IMR-90 (cell line): ENCODE measurements at regions not wholly inside any gene's neighbourhood (a gene's known extent, or its start where the extent isn't known, plus 50 kb on each side); places are given as distances from the start of the nearest gene placed in this dataset.

ENCODE experiments used
- ATAC-seq: fragments of 200-7000 bp; cut with Tn5 transposase; 2 replicates; pipeline ENCODE4 v1.9.1; 2020; ENCODE audit warnings: low read depth, mild to moderate bottlenecking, moderate library complexity
- BruUV-seq: library from RNA; stranded (reverse); fragments of 400-500 nt; replicated peaks from 2 replicates; lab custom pipeline; 2021; lab: Mats Ljungman, UMichigan
- CTCF ChIA-PET: fragments of 300-600 bp; formaldehyde crosslinking; extraction: SDS; loops from one replicate; lab custom pipeline; 2021; ENCODE audit warnings: antibody characterized with exemption; lab: Yijun Ruan, JAX
- POLR2A ChIA-PET: fragments of 300-600 bp; sonication (Branson Sonifier 250); formaldehyde crosslinking; loops from one replicate; lab custom pipeline; 2022; ENCODE audit warnings: antibody characterized with exemption; ENCODE audit not compliant: unreplicated experiment; lab: Charles Lee
- DNase-seq: peaks from one replicate; pipeline ENCODE4 v3.0.0; 2013
- H2AFZ ChIP-seq: replicated peaks from 2 replicates; pipeline ENCODE3; 2013; ENCODE audit warnings: low read length, mild to moderate bottlenecking; ENCODE audit not compliant: poor library complexity
- H2AK5ac ChIP-seq: 2 replicates; pipeline ENCODE4 v1.6.1; 2013; ENCODE audit warnings: low read depth, low read length, inconsistent platforms
- H2AK9ac ChIP-seq: replicated peaks from 2 replicates; pipeline ENCODE3; 2013; ENCODE audit warnings: mild to moderate bottlenecking, low read depth, low read length, moderate library complexity; ENCODE audit not compliant: poor library complexity
- H2BK120ac ChIP-seq: 2 replicates; pipeline ENCODE4 v1.6.1; 2013; ENCODE audit warnings: low read depth, low read length, inconsistent platforms
- H2BK15ac ChIP-seq: 3 replicates; pipeline ENCODE4 v1.6.1; 2013; ENCODE audit warnings: low read depth, low read length, inconsistent platforms
- H2BK20ac ChIP-seq: 2 replicates; pipeline ENCODE4 v1.6.1; 2013; ENCODE audit warnings: low read depth, mild to moderate bottlenecking, inconsistent platforms, low read length, moderate library complexity
- H2BK5ac ChIP-seq: 2 replicates; pipeline ENCODE4 v1.6.1; 2013; ENCODE audit warnings: mild to moderate bottlenecking, low read depth, low read length, inconsistent platforms; ENCODE audit not compliant: poor library complexity, severe bottlenecking
- H3K14ac ChIP-seq: replicated peaks from 2 replicates; pipeline ENCODE4 v1.6.1; 2013; ENCODE audit warnings: low read depth, low read length, inconsistent platforms
- H3K18ac ChIP-seq: 2 replicates; pipeline ENCODE4 v1.6.1; 2013; ENCODE audit warnings: low read depth, low read length, control low read depth
- H3K23ac ChIP-seq: 2 replicates; pipeline ENCODE4 v1.6.1; 2013; ENCODE audit warnings: low read depth, low read length, inconsistent platforms
- H3K27ac ChIP-seq: 2 replicates; pipeline ENCODE4 v1.5.1; 2013; ENCODE audit warnings: mild to moderate bottlenecking, control low read depth, low read length; ENCODE audit not compliant: insufficient read depth
- H3K27me3 ChIP-seq: 2 replicates; pipeline ENCODE4 v1.6.1; 2013; ENCODE audit warnings: low read length; ENCODE audit not compliant: control insufficient read depth, insufficient read depth
- H3K36me3 ChIP-seq: 2 replicates; pipeline ENCODE4 v1.6.1; 2013; ENCODE audit warnings: low read length, mixed read lengths; ENCODE audit not compliant: control insufficient read depth, insufficient read depth
- H3K4ac ChIP-seq: 2 replicates; pipeline ENCODE4 v1.6.1; 2013; ENCODE audit warnings: low read depth, low read length, inconsistent platforms
- H3K4me1 ChIP-seq: 2 replicates; pipeline ENCODE4 v1.6.1; 2013; ENCODE audit warnings: low read length, mixed read lengths; ENCODE audit not compliant: control insufficient read depth, insufficient read depth
- H3K4me2 ChIP-seq: 2 replicates; pipeline ENCODE4 v1.6.1; 2013; ENCODE audit warnings: low read depth, mild to moderate bottlenecking, control low read depth, low read length, moderate library complexity
- H3K4me3 ChIP-seq: 2 replicates; pipeline ENCODE4 v1.5.1; 2013; ENCODE audit warnings: low read depth, mild to moderate bottlenecking, control low read depth, low read length, moderate library complexity; ENCODE audit not compliant: insufficient read depth
- H3K56ac ChIP-seq: 2 replicates; pipeline ENCODE4 v1.6.1; 2013; ENCODE audit warnings: low read length, inconsistent platforms; ENCODE audit not compliant: insufficient read depth; ENCODE audit errors: extremely low read depth
- H3K79me1 ChIP-seq, 2 experiments: 2 replicates each; pipeline ENCODE4 v1.6.1; 2013; ENCODE audit warnings: low read length in 2 of 2, inconsistent platforms in 1 of 2, low read depth in 1 of 2
- H3K9ac ChIP-seq: 2 replicates; pipeline ENCODE4 v1.6.1; 2013; ENCODE audit warnings: low read depth, low read length, control low read depth
- H3K9me1 ChIP-seq: 2 replicates; pipeline ENCODE4 v1.6.1; 2013; ENCODE audit warnings: low read length, inconsistent platforms; ENCODE audit not compliant: insufficient read depth
- H3K9me3 ChIP-seq: 2 replicates; pipeline ENCODE4 v1.6.1; 2013; ENCODE audit warnings: low read length; ENCODE audit not compliant: control insufficient read depth, insufficient read depth
- H4K20me1 ChIP-seq: 2 replicates; pipeline ENCODE4 v1.6.1; 2013; ENCODE audit warnings: low read length, inconsistent platforms; ENCODE audit not compliant: insufficient read depth
- H4K5ac ChIP-seq: 2 replicates; pipeline ENCODE4 v1.6.1; 2013; ENCODE audit warnings: mild to moderate bottlenecking, low read depth, low read length, control low read depth
- H4K8ac ChIP-seq, 2 experiments: 2 replicates each; pipeline ENCODE4 v1.6.1; 2013; ENCODE audit warnings: low read depth in 2 of 2, low read length in 2 of 2, control low read depth in 1 of 2, inconsistent platforms in 1 of 2
- H4K91ac ChIP-seq: 2 replicates; pipeline ENCODE4 v1.6.1; 2013; ENCODE audit warnings: low read depth, low read length, inconsistent platforms; ENCODE audit not compliant: insufficient read depth
- BHLHE40 ChIP-seq: fragments of 150-350 bp; IDR thresholded peaks from 2 replicates; pipeline ENCODE4 v1.6.1; 2016; ENCODE audit warnings: mild to moderate bottlenecking, low read depth, low read length
- CEBPB ChIP-seq: IDR thresholded peaks from 2 replicates; pipeline ENCODE4 v1.6.1; 2012; ENCODE audit warnings: low read depth, low read length, improper control_type of control experiment
- CHD1 ChIP-seq: IDR thresholded peaks from 2 replicates; pipeline ENCODE4 v1.6.1; 2012; ENCODE audit warnings: low read depth, low read length, improper control_type of control experiment
- ELK1 ChIP-seq: fragments of 150-350 bp; IDR thresholded peaks from 2 replicates; pipeline ENCODE4 v1.6.1; 2016; ENCODE audit warnings: low read depth, mild to moderate bottlenecking, low read length, moderate library complexity, borderline replicate concordance
- FOS ChIP-seq: fragments of 150-350 bp; IDR thresholded peaks from 2 replicates; pipeline ENCODE4 v1.6.1; 2016; ENCODE audit warnings: low read depth, low read length
- MAFK ChIP-seq: IDR thresholded peaks from 2 replicates; pipeline ENCODE4 v1.6.1; 2012; ENCODE audit warnings: low read depth, low read length, improper control_type of control experiment
- MAZ ChIP-seq: IDR thresholded peaks from 2 replicates; pipeline ENCODE4 v1.6.1; 2012; ENCODE audit warnings: low read depth, mild to moderate bottlenecking, low read length, improper control_type of control experiment, moderate library complexity, borderline replicate concordance
- MXI1 ChIP-seq: IDR thresholded peaks from 2 replicates; pipeline ENCODE4 v1.6.1; 2012; ENCODE audit warnings: low read depth, mild to moderate bottlenecking, low read length, moderate library complexity, borderline replicate concordance
- NFE2L2 ChIP-seq: fragments of 150-350 bp; IDR thresholded peaks from 2 replicates; pipeline ENCODE4 v1.6.1; 2016; ENCODE audit warnings: low read depth, mild to moderate bottlenecking, low read length
- POLR2A ChIP-seq: IDR thresholded peaks from 2 replicates; pipeline ENCODE4 v1.6.1; 2012; ENCODE audit warnings: mild to moderate bottlenecking, low read depth, low read length
- RAD21 ChIP-seq: IDR thresholded peaks from 2 replicates; pipeline ENCODE4 v1.6.1; 2012; ENCODE audit warnings: low read length, improper control_type of control experiment
- RFX5 ChIP-seq: IDR thresholded peaks from 2 replicates; pipeline ENCODE4 v1.8.0; 2012; ENCODE audit warnings: low read depth, mild to moderate bottlenecking, low read length, moderate library complexity
- SMC3 ChIP-seq: fragments of 150-350 bp; IDR thresholded peaks from 2 replicates; pipeline ENCODE4 v1.6.1; 2016; ENCODE audit warnings: low read depth, mild to moderate bottlenecking, antibody characterized with exemption, low read length, moderate library complexity
- USF2 ChIP-seq: fragments of 150-350 bp; IDR thresholded peaks from 2 replicates; pipeline ENCODE4 v1.6.1; 2017; ENCODE audit warnings: mild to moderate bottlenecking, antibody characterized with exemption, low read length, low read depth
- WGBS, 2 experiments: methylation state at CpG; one replicate each; pipeline versions ENCODE4 v1.1.5 to v1.1.7; 2013; ENCODE audit warnings: missing lambda C conversion rate in 2 of 2; ENCODE audit not compliant: insufficient read length in 1 of 2; ENCODE audit errors: extremely low coverage in 2 of 2; 5-methylcytosine and 5-hydroxymethylcytosine counted together
- dilution Hi-C: fragments of 300-500 bp; cut with HindIII; formaldehyde crosslinking; loops from one replicate; pipeline ENCODE4 v1.14.3; 2018; ENCODE audit warnings: low sequenced_read_pairs; ENCODE audit not compliant: unreplicated experiment
- in situ Hi-C: fragments of 300-500 bp; cut with MboI; formaldehyde crosslinking; loops from 3 replicates; pipeline ENCODE4 v1.14.3; 2019; ENCODE audit warnings: low sequenced_read_pairs, inconsistent platforms, mixed read lengths
- intact Hi-C: fragments of 100-400 bp; cut with micrococcal nuclease; formaldehyde crosslinking; loops from 2 replicates; pipeline ENCODE4 v1.10.0; 2022

- no peaks in the 10 kb centered on the region for H3K27me3 ChIP-seq
- H4K5ac ChIP-seq: no peak overlapping the region
- no peak overlapping the region for H3K27ac ChIP-seq
- no peak overlapping the region for H2BK5ac ChIP-seq
- intact Hi-C loops (no loop called here), in situ Hi-C loops (no loop called here), dilution Hi-C loops (no loop called here)
- no peak overlapping the region for H3K4ac ChIP-seq
- no peak overlapping the region for H3K56ac ChIP-seq
- BruUV-seq: no TSS peak
- peaks cover 3% of the 10 kb centered on the region; the same call in 1 of the 2 replicates for H3K9me3 ChIP-seq
- ChIA-PET POLR2A (no interaction called here), CTCF (no interaction called here)
- H4K20me1 ChIP-seq: no peaks in the 10 kb centered on the region
- H2AFZ ChIP-seq: no peak overlapping the region
- H3K14ac ChIP-seq: no peak overlapping the region; the same call in 1 of the 2 replicates
- 0 out of 4 replicates have a peak overlapping the region, but pooled peaks of 1 of the 2 experiments have one; percentile 10 for H4K8ac ChIP-seq
- H3K4me1 ChIP-seq: peaks cover 1% of the 10 kb centered on the region; the same call in 1 of the 2 replicates
- DNase-seq (no peak), ATAC-seq (no peak)
- peak overlapping the region; percentile 41; the same call in 1 of the 2 replicates for H2BK20ac ChIP-seq
- no peak overlapping the region for H2BK120ac ChIP-seq
- H3K36me3 ChIP-seq: no peaks in the 10 kb centered on the region
- WGBS, 2 experiments: no CpG with 5 or more reads among the region's 2 CpGs
- H2AK9ac ChIP-seq: no peak overlapping the region
- H3K4me2 ChIP-seq: no peak overlapping the region
- H3K9me1 ChIP-seq: 0 out of 2 replicates have a peak, but pooled peaks cover 3% of the 10 kb centered on the region
- H4K91ac ChIP-seq: no peak overlapping the region
- TF ChIP-seq USF2 (no peak), FOS (no peak), MAZ (no peak), RFX5 (no peak), MXI1 (no peak), RAD21 (no peak), CHD1 (no peak), ELK1 (no peak), POLR2A (no peak), NFE2L2 (no peak), CEBPB (no peak), BHLHE40 (no peak), SMC3 (no peak), MAFK (no peak)
- no peaks in the 10 kb centered on the region for H3K79me1 ChIP-seq
- no peak overlapping the region; the same call in 1 of the 2 replicates for H2AK5ac ChIP-seq
- no peak overlapping the region for H3K18ac ChIP-seq
- H3K23ac ChIP-seq: no peak overlapping the region
- H3K4me3 ChIP-seq: no peak overlapping the region
- H3K9ac ChIP-seq: no peak overlapping the region
- H2BK15ac ChIP-seq: peak overlapping the region; percentile 8; the same call in 1 of the 3 replicates
These were observed 139.5 kb downstream of the METTL4 start for GRCh38 chr18:2431806-2432205.
